Prostate gland (tissue), 2 donors: ENCODE measurements at regions not wholly inside any gene's neighbourhood (a gene's known extent, or its start where the extent isn't known, plus 50 kb on each side); places are given as distances from the start of the nearest gene placed in this dataset.

Experiments used
- DNase-seq: peaks from one replicate; pipeline ENCODE4 v3.0.0-alpha.2; 2019; ENCODE audit warnings: low spot score
- H3K27ac ChIP-seq, 2 donors: fragments of 200-600 bp; sonication (generic); 2 replicates each; pipeline ENCODE4 v1.5.1; 2017 to 2019
- H3K27me3 ChIP-seq: fragments of 200-600 bp; sonication (generic); replicated peaks from 2 replicates; pipeline ENCODE4 v1.5.1; 2019; ENCODE audit not compliant: insufficient read depth
- H3K36me3 ChIP-seq, 2 donors: fragments of 200-600 bp; sonication (generic); 1 replicate in 1 of 2; 2 replicates in 1 of 2; pipeline versions ENCODE4 v1.5.1 to v1.8.1; 2017 to 2019
- H3K4me1 ChIP-seq: fragments of 200-600 bp; sonication (generic); replicated peaks from 2 replicates; pipeline ENCODE4 v1.5.1; 2019
- H3K4me3 ChIP-seq, 2 donors: fragments of 200-600 bp; sonication (generic); 2 replicates each; pipeline ENCODE4 v1.5.1; 2017 to 2019
- H3K9me3 ChIP-seq: fragments of 200-600 bp; sonication (generic); 2 replicates; pipeline ENCODE4 v1.5.1; 2017
- POLR2A ChIP-seq: fragments of 450-650 bp; IDR thresholded peaks from one replicate; pipeline ENCODE4 v1.6.1; 2016; ENCODE audit warnings: antibody characterized with exemption, mild to moderate bottlenecking
- POLR2AphosphoS5 ChIP-seq: sonication (generic); formaldehyde crosslinking; IDR thresholded peaks from one replicate; pipeline ENCODE4 v1.6.1; 2017; ENCODE audit warnings: antibody characterized with exemption
- WGBS: methylation state at CpG from one replicate; pipeline ENCODE4 v1.1.5; 2018; 5-methylcytosine and 5-hydroxymethylcytosine counted together
- intact Hi-C: fragments of 100-400 bp; cut with DNase I; formaldehyde crosslinking; loops from one replicate; pipeline ENCODE4 v1.14.2; 2022
- TF ChIP-seq, protein P1 (sequence below), 4 experiments: fragments of 200-600 bp in 2 of 4; fragments of 450-650 bp in 2 of 4; sonication (generic) in 2 of 4; IDR thresholded peaks; 1 replicate in 3 of 4; 2 replicates in 1 of 4; pipeline ENCODE4 v1.5.1; 2016 to 2019; ENCODE audit warnings: antibody characterized with exemption in 4 of 4, mild to moderate bottlenecking in 2 of 4, moderate library complexity in 2 of 4

DNA sequence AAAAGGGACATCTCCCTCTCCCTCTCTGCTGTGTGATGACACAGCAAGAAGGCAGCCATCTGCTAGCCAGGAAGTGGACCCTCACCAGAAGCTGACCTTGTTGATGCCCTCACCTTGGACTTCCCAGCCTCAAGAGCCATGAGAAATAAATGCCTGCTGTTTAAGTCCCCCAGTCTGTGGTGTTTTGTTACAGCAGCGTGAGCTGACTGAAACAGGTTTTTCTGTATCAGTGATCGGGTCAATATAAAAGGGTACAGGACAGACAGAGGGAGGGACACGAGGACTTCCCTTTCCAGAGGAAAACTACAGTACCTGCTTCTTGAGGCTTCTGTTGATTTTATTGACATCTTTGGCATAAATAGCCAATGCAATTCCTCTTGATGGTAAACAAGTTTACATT lies 510.3 kb upstream of the CHAC2 start:
- H3K27me3 ChIP-seq: no peaks in the 10 kb centered on the region
- H3K9me3 ChIP-seq: no peaks in the 10 kb centered on the region
- WGBS: 83% methylated on average over 3 of the region's 3 CpGs
- no peak for DNase-seq
- intact Hi-C loops: no loop called here
- no peak overlapping the region for H3K4me3 ChIP-seq
- TF ChIP-seq, protein P1, sequence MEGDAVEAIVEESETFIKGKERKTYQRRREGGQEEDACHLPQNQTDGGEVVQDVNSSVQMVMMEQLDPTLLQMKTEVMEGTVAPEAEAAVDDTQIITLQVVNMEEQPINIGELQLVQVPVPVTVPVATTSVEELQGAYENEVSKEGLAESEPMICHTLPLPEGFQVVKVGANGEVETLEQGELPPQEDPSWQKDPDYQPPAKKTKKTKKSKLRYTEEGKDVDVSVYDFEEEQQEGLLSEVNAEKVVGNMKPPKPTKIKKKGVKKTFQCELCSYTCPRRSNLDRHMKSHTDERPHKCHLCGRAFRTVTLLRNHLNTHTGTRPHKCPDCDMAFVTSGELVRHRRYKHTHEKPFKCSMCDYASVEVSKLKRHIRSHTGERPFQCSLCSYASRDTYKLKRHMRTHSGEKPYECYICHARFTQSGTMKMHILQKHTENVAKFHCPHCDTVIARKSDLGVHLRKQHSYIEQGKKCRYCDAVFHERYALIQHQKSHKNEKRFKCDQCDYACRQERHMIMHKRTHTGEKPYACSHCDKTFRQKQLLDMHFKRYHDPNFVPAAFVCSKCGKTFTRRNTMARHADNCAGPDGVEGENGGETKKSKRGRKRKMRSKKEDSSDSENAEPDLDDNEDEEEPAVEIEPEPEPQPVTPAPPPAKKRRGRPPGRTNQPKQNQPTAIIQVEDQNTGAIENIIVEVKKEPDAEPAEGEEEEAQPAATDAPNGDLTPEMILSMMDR (IDR thresholded peaks at IDR 0.05): no peak
- TF ChIP-seq POLR2A: no peak
- TF ChIP-seq POLR2AphosphoS5: no peak
- H3K27ac ChIP-seq: no peak overlapping the region
- no peaks in the 10 kb centered on the region for H3K36me3 ChIP-seq
- no peaks in the 10 kb centered on the region for H3K4me1 ChIP-seq

DNA sequence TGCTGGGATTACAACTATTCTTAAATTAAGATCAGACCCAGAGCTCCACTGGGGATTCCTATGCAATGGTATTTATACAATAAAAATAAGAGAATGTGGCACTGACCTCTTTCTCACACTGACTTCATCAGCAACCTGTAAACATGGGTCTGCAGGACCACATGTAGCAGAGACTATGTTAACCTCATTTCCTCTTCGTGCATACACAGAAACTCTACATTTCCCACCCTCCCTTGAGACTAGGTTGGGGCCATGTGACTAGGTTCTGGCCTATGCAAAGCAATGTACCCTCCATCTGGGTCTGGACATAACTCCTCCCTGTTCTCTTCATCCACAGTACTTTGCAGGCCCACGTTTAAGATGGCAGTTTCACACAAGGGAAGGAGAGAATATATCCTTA lies 514.4 kb upstream of the CHAC2 start:
- Histone ChIP-seq H3K27me3 (no peaks in the 10 kb centered on the region), H3K27ac (no peak overlapping the region), H3K36me3 (no peaks in the 10 kb centered on the region), H3K4me1 (no peaks in the 10 kb centered on the region), H3K4me3 (no peak overlapping the region), H3K9me3 (no peaks in the 10 kb centered on the region)
- 75% methylated on average over 2 of the region's 2 CpGs for WGBS
- intact Hi-C loops: no loop called here
- DNase-seq: no peak
- TF ChIP-seq, protein P1 (IDR thresholded peaks at IDR 0.05): no peak
- TF ChIP-seq POLR2AphosphoS5 (no peak), POLR2A (no peak)

DNA sequence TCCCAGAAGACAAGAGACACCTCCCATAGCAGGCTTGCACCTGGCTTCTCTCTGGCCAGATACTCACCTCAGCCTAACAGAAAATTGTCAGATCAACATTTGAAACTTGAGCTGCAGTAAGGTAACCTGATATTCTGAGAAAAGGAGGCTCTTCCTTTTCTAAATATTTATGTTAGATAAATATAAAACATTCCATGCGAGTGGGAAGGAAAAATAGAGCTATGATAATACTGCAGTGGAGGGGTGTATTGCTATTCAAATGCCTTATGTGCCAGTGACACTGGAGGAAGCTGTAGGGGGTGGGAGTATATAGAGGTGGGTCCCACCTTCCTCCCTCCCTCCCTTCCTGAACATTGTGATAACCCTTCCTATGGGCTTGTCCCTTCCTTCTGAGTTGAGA lies 515.5 kb upstream of the CHAC2 start:
- no peak for DNase-seq
- Histone ChIP-seq H3K4me3 (no peak overlapping the region), H3K27me3 (no peaks in the 10 kb centered on the region), H3K27ac (no peak overlapping the region), H3K36me3 (no peaks in the 10 kb centered on the region), H3K4me1 (no peaks in the 10 kb centered on the region), H3K9me3 (no peaks in the 10 kb centered on the region)
- TF ChIP-seq POLR2AphosphoS5 (no peak), POLR2A (no peak)
- TF ChIP-seq, protein P1 (IDR thresholded peaks at IDR 0.05): no peak
- intact Hi-C loops: no loop called here
- WGBS: 33% methylated on average over 1 of the region's 1 CpG

- no peaks in the 10 kb centered on the region for H3K27me3 ChIP-seq
- no peaks in the 10 kb centered on the region for H3K4me1 ChIP-seq
- H3K9me3 ChIP-seq: no peaks in the 10 kb centered on the region
- no peak overlapping the region for H3K4me3 ChIP-seq
- TF ChIP-seq, protein P1 (IDR thresholded peaks at IDR 0.05): no peak
- TF ChIP-seq POLR2AphosphoS5 (no peak), POLR2A (no peak)
- 72% methylated on average over 6 of the region's 6 CpGs for WGBS
- intact Hi-C loops: no loop called here
- H3K36me3 ChIP-seq: no peaks in the 10 kb centered on the region
- H3K27ac ChIP-seq: no peak overlapping the region
- DNase-seq: no peak
These were observed 519.5 kb upstream of the CHAC2 start for GRCh38 chr2:53247956-53248735.

DNA sequence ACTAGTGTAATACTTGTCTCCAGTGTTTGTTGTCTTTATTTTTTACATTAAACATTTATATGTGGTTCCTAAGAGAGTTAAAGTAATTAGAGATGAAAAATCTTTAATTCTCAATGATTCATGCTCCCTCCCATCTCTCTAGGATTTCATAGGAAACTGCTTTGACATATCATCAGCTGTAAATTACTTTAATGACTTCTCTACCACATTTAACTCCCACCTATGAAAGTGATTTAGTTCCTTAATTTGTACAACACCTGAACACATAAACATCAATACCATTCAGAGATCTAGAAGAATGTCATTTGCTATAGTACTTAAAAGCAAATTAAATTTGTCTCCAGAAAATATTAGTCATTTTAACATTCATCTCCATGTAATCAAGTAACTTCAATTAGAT lies 524.2 kb upstream of the CHAC2 start:
- Histone ChIP-seq H3K9me3 (no peaks in the 10 kb centered on the region), H3K27ac (no peak overlapping the region), H3K36me3 (no peaks in the 10 kb centered on the region), H3K4me1 (no peaks in the 10 kb centered on the region), H3K27me3 (no peaks in the 10 kb centered on the region), H3K4me3 (no peak overlapping the region)
- DNase-seq: no peak
- TF ChIP-seq POLR2AphosphoS5: no peak
- intact Hi-C loops: no loop called here
